H1 (cell line): ENCODE measurements at regions not wholly inside any gene's neighbourhood (a gene's known extent, or its start where the extent isn't known, plus 50 kb on each side); places are given as distances from the start of the nearest gene placed in this dataset.

Experiments used
- ATF2 ChIP-seq: IDR thresholded peaks from 2 replicates; pipeline ENCODE4 v1.6.1; 2012; ENCODE audit warnings: low read length, inconsistent platforms
- TAF7 ChIP-seq: optimal IDR thresholded peaks from 2 replicates; pipeline ENCODE3; 2011; ENCODE audit warnings: low read depth, mild to moderate bottlenecking, inconsistent platforms, low read length, moderate library complexity, borderline replicate concordance

GRCh38 chrX:16014171-16014570 lies 109.2 kb upstream of the GRPR start (continued):
- TF ChIP-seq ATF2 (no peak), TAF7 (no peak)
- TF ChIP-seq, all 59 proteins: peak for 0
